ENCODE measurements at regions not wholly inside any gene's neighbourhood (a gene's known extent, or its start where the extent isn't known, plus 50 kb on each side); places are given as distances from the start of the nearest gene placed in this dataset.

DNA sequence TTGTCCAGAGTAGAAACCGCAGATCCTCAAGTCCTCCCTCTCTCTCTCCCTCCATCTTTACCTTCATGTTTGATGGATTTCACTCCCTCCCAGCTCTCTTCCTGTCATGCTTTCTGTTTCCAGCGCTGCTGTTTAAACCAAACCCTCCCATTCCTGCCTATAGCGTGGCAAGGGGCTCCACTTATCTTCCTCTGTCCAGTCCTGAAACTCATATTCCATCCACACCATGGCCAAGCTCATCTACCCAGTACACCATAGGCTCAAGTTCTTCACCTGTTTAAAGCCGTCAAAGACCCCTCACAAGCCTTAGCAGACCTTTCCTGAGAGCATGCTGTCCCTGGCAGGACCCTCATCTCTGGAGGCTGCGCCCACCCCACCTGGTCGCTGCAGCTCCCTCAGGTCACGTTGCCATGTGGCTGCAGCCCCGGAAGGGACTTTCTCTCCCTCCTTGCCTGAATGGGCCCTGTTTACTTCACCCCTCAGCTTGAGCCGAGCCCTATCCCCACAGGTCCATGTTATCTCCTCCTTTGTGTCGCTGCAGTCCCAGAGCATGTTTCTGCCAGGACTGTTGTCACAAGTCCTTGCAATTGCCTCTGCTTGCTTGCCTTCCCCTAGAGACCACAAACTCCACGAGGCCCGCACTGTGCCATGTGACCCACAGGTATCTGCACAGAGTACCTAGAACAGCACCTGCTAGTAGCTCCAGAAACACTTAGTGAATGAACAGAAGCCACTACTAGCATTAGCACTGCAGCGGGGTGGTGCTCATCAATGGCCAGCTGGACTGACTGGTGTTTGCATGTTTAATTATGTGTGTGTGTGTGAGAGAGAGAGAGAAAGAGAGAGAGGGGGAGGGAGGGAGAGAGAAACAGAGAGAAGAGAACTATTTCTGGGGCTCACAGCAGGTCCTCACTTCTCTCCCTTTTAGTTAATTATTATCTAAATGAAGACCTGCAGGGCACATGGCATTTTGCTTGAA is 149.4 kb upstream of the SNX19 start:
- no peak overlapping the region for H3K27ac Mint-ChIP-seq
- no peaks in the 10 kb centered on the region for H3K9me3 Mint-ChIP-seq (ENCODE audit: low read depth)
- H3K4me3 Mint-ChIP-seq (ENCODE audit: low read depth), result no peak overlapping the region
- no peaks in the 10 kb centered on the region for H3K36me3 Mint-ChIP-seq (ENCODE audit: insufficient read depth)
- TF ChIP-seq, protein P1, sequence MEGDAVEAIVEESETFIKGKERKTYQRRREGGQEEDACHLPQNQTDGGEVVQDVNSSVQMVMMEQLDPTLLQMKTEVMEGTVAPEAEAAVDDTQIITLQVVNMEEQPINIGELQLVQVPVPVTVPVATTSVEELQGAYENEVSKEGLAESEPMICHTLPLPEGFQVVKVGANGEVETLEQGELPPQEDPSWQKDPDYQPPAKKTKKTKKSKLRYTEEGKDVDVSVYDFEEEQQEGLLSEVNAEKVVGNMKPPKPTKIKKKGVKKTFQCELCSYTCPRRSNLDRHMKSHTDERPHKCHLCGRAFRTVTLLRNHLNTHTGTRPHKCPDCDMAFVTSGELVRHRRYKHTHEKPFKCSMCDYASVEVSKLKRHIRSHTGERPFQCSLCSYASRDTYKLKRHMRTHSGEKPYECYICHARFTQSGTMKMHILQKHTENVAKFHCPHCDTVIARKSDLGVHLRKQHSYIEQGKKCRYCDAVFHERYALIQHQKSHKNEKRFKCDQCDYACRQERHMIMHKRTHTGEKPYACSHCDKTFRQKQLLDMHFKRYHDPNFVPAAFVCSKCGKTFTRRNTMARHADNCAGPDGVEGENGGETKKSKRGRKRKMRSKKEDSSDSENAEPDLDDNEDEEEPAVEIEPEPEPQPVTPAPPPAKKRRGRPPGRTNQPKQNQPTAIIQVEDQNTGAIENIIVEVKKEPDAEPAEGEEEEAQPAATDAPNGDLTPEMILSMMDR (IDR thresholded peaks at IDR 0.05; ENCODE audit: unreplicated experiment), result no peak
- DNase-seq (ENCODE audit: low spot score, unreplicated experiment), result no peak
- peaks cover 5% of the 10 kb centered on the region for H3K4me1 Mint-ChIP-seq (ENCODE audit: low read depth)
- H3K27me3 Mint-ChIP-seq, result peaks cover 26% of the 10 kb centered on the region

DNA sequence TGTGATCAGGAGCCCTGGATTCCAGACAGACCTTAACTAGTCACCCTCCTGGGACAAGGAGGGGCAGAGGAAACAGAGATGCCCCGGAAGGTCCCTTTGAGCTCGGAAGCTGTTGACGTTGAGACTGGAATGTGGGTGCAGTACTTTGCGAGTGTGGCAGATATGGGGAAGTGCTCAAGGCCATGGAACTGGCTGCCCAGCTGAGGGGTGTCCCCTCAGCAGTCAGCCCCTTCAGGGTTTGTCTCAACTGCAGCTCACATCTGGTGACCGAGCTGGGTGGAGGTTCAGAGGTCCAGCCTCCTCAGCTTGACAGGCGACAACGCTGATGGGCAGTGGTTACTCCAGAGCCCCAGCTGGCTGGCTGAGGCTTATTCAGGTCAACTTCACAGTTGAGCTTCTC is 150.3 kb upstream of the SNX19 start:
- DNase-seq (ENCODE audit: low spot score, unreplicated experiment), result no peak
- Mint-ChIP-seq H3K9me3 (ENCODE audit: low read depth) (no peaks in the 10 kb centered on the region), H3K27ac (no peak overlapping the region), H3K4me3 (ENCODE audit: low read depth) (no peak overlapping the region), H3K36me3 (ENCODE audit: insufficient read depth) (no peaks in the 10 kb centered on the region), H3K4me1 (ENCODE audit: low read depth) (peaks cover 5% of the 10 kb centered on the region), H3K27me3 (peaks cover 26% of the 10 kb centered on the region)
- TF ChIP-seq, protein P1 (IDR thresholded peaks at IDR 0.05; ENCODE audit: unreplicated experiment), result no peak

DNA sequence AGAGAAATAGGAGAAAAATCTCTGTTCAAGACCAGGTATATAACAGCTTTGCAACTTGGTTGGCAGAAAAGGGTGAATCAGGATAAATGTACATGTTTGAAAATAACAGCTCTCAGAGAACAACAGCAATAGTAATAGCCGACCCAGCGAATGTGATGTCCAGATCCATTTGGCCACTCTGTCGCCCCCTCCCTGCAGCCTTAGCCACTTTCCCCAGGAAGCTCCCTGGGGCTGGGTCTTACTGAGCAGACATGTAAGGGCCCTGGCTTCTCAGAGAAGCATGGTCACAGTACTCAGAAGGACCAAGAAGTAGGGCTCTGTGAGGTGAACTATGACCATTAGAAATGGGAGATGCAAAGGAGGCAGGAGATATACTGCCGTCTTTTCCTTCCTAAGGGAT is 154.1 kb upstream of the SNX19 start:
- Mint-ChIP-seq H3K4me1 (ENCODE audit: low read depth) (peaks cover 5% of the 10 kb centered on the region), H3K36me3 (ENCODE audit: insufficient read depth) (no peaks in the 10 kb centered on the region), H3K4me3 (ENCODE audit: low read depth) (no peak overlapping the region), H3K9me3 (ENCODE audit: low read depth) (no peaks in the 10 kb centered on the region), H3K27me3 (peaks cover 26% of the 10 kb centered on the region), H3K27ac (no peak overlapping the region)
- no peak for DNase-seq (ENCODE audit: low spot score, unreplicated experiment)
- TF ChIP-seq, protein P1 (IDR thresholded peaks at IDR 0.05; ENCODE audit: unreplicated experiment), result no peak

DNA sequence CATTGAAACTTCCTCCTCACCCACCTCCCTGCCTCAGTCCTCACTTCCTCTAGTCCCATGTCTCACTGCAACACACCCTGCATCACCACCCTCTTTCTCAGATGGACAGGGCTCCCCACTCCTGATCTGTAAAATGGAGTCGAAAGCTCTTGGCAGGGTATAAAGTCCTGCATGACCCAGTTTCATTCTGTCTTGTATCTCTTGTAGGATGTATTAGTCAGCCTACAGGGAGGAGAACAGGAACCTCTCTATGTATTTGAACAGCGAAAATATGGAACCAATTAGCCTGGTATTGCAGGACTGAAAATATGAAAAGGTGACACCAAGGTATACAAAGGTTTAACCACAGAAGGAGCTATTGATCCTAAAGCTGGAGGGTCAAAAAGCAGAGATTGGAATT is 156.9 kb upstream of the SNX19 start:
- H3K36me3 Mint-ChIP-seq (ENCODE audit: insufficient read depth), result no peaks in the 10 kb centered on the region
- H3K27ac Mint-ChIP-seq, result no peak overlapping the region
- no peaks in the 10 kb centered on the region for H3K9me3 Mint-ChIP-seq (ENCODE audit: low read depth)
- H3K4me3 Mint-ChIP-seq (ENCODE audit: low read depth), result no peak overlapping the region
- TF ChIP-seq, protein P1 (IDR thresholded peaks at IDR 0.05; ENCODE audit: unreplicated experiment), result no peak
- DNase-seq (ENCODE audit: low spot score, unreplicated experiment), result no peak
- H3K27me3 Mint-ChIP-seq, result peaks cover 32% of the 10 kb centered on the region
- H3K4me1 Mint-ChIP-seq (ENCODE audit: low read depth), result no peaks in the 10 kb centered on the region

DNA sequence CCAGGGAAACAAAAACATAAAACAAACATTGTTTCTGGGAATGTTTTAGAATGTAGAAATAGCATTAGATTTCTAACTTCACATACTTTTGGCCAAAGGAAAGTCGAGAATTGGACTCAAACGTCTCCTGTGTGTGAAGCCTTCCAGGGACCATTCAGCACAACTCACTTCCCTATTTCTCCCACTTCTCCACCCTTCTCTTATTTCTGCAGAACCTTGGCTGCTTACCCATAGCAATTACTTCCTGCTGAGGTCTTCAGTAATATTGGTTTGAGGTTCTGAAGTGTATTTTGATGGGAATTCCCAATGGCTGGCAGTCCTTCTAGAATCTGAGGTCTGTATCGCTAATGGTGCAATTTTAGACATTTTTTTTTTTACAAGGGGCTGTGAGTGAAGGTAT is 158.3 kb upstream of the SNX19 start:
- DNase-seq (ENCODE audit: low spot score, unreplicated experiment), result no peak
- TF ChIP-seq, protein P1 (IDR thresholded peaks at IDR 0.05; ENCODE audit: unreplicated experiment), result no peak
- no peak overlapping the region for H3K4me3 Mint-ChIP-seq (ENCODE audit: low read depth)
- H3K27me3 Mint-ChIP-seq, result peaks cover 32% of the 10 kb centered on the region
- H3K4me1 Mint-ChIP-seq (ENCODE audit: low read depth), result no peaks in the 10 kb centered on the region
- H3K9me3 Mint-ChIP-seq (ENCODE audit: low read depth), result no peaks in the 10 kb centered on the region
- H3K36me3 Mint-ChIP-seq (ENCODE audit: insufficient read depth), result no peaks in the 10 kb centered on the region
- no peak overlapping the region for H3K27ac Mint-ChIP-seq

Data from progenitor cell of endocrine pancreas (in vitro differentiated cells).